Spleen (tissue), 7 donors: ENCODE measurements at regions not wholly inside any gene's neighbourhood (a gene's known extent, or its start where the extent isn't known, plus 50 kb on each side); places are given as distances from the start of the nearest gene placed in this dataset.

Experiments
- CTCF ChIP-seq, 11 experiments: fragments of 200-600 bp in 7 of 11; fragments of 450-650 bp in 4 of 11; sonication (generic) in 4 of 11; IDR thresholded peaks in 8 of 11; conservative IDR thresholded peaks in 3 of 11; 1 replicate in 7 of 11; 2 replicates in 4 of 11; pipeline versions ENCODE4 v1.4.0 to v1.8.0; 2016 to 2021; ENCODE audit warnings: antibody characterized with exemption in 11 of 11, inconsistent platforms in 4 of 11, mild to moderate bottlenecking in 1 of 11
- POLR2A ChIP-seq, 3 donors: fragments of 450-650 bp; IDR thresholded peaks; one replicate each; pipeline ENCODE4 v1.5.1; 2017; ENCODE audit warnings: antibody characterized with exemption in 3 of 3, mild to moderate bottlenecking in 1 of 3
- POLR2AphosphoS5 ChIP-seq, 3 donors: sonication (generic); formaldehyde crosslinking; IDR thresholded peaks; one replicate each; pipeline ENCODE4 v1.5.1; 2017; ENCODE audit warnings: antibody characterized with exemption in 3 of 3
- donor health status: DM: no; HTN: no; CAD: no; lungs with moderate emphysema.
- donor health status: DM: no; HTN: no; CAD: no.
- donor health status: DM: no; HTN: no; CAD: no.

DNA sequence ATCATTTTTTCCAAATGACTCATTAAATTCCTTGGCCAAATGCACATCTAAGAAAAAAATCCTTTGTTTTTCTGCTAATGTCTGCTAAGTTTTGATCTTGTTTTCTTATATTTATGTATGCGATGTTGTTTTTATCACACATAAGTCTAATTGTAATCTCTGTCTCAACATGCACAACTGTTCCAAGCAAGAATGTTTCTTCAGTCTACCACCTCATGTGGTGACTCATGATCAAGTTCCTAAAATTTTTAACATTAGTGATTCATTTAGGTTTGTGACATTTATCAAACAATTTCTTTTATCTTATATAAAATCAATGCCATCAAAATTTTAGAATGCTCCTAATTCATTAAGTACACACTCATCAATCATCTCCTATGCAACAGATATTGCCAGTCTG lies 763.9 kb upstream of the FAM174A start:
- TF ChIP-seq CTCF (IDR thresholded peaks at IDR 0.05 in 8 of 11, conservative IDR thresholded peaks at IDR 0.05 in 3 of 11): no peak
- TF ChIP-seq POLR2A (IDR thresholded peaks at IDR 0.05): no peak
- no peak for TF ChIP-seq POLR2AphosphoS5 (IDR thresholded peaks at IDR 0.05)
